Hypothalamus (tissue), 51 donors: ENCODE measurements at regions not wholly inside any gene's neighbourhood (a gene's known extent, or its start where the extent isn't known, plus 50 kb on each side); places are given as distances from the start of the nearest gene placed in this dataset.
"Not testable (repeated sequence)": the region's sequence is repeated elsewhere in the genome, so short reads cannot be mapped to it uniquely, and the experiment has no call there.

Source experiments
- DNase-seq, 51 donors: peaks; one replicate each; lab custom pipeline; 2025; lab: John Stamatoyannopoulos, UW

DNA sequence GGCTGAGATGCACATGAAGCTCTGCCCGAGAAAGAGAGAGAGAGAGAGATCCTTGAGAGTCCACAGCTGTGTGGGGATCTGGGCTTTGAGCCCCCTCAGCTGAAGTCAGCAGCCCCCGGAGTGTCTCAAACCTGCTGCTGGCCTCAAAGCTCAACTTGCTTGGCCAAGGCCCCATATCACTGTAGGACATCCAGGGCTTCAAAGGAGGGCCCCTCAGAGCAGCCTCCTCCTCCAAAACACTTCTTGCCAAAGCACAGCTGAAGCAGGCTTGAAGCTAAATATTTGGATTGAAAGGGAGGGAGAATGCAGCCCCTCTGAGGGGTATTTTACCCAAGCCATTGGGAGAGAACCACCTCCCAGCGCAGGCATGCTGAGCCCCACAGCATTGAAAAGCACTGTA, 357.6 kb downstream of the OSR1 start:
- no peak for DNase-seq

DNA sequence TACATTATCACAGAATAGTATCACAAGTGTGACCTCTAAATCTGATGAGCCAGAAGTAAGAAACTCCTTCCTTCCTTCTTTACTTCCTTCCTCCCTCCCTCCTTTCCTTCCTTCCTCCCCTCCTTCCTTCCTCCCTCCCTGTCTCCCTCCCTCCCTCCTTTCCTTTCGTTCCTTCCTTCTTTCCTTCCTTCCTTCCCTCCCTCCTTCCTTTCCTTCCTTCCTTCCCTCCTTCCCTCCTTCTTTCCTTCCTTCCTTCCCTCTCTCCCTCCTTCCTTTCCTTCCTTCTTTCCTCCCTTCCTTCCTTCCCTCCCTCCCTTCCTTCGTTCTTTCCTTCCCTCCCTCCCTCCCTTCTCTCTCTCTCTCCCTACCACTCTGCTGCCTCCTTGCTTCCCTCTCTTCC, 359.2 kb downstream of the OSR1 start:
- no peak for DNase-seq

DNA sequence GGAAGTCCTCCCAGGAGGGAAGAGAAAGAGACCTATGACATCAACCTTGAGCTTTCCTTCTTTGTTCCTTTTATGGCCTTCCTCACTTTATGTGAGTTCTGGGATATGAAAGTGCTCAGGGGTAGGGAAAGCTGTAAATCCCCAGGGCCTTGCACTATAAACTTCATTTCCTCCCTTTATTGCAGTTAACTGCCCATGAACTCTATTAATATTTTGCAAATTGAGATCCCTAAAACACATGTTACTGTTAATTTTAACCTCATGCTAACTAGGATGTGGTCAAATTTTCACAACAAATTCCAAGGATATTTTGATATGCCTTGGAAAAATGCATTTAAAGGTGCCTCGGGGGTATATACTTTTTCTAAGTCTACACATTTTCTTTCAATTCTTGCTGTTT, 359.9 kb downstream of the OSR1 start:
- no peak for DNase-seq

DNA sequence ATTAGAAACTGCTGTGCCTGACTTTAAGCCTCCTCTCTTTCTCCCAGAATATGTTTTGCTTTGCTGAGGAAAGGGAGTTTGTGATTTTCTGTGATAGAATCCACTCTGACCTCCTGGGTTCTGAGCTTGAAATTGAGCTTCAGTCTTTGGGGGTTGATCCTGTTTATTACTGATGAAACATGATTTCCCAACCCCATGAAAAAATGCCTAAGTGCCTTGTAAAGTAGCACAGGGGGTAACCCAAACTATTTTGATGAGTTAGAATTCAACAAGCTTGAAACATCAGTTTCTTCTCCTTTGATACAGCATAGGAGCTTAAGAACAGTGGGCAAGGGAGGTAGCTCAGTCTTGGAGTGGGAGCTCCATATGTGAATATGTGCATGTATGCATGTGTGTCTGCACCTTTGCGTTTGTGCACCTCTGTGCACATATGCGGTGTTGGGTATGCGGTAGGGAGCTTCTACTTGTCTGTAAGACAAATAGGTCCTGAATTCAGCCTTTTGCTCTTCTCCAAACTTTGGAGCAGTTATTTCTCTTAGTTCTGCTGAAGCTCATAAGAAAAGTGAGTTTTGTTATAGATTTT, 364.6 kb downstream of the OSR1 start:
- no peak for DNase-seq

DNA sequence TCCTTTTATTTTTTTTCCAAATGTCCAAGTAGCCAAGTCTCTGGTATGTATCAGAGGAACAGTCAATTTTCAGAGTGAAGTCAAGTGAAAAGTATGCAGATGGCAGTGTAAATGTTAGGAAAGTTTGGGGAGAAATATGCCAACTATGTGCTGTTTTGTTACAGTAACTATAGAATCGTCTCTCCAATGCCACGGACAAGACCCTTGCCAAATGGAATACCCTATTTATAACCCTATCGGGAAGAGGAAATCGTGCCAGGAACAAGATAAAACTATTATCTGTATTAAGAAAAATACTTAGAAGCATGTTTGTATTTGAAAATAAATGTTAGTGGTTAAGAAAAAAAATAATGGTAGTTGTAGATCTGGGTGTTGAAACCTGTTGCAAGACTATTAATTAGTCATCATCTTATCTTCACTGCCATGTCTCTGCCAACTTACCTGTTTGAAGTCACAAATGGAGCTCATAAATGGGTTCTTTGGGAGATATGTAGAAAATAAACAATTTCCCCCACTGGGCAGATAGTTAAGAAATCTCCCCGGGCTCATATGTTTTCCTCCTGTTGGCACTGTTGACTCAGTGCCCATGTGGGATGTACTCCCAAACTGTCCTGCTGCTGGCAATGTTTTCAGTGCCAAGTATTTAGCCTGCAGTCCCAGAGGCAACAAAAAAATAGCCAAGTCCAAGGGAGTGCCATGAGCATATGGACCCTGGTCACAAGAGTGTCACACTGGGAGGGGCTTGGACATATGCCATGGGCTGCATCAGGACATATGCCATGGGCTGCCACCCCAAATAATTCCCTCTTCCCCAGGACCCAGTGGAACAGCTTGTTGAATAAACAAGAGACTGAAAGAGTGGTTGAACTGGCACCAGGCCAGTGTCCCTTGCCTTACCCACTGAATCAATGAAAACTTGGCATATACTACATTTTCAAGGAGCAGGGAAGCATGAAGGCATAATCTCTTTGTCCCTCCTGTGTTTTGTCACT, 366.9 kb downstream of the OSR1 start:
- DNase-seq, result peak in 27 of 51 donors; percentile 1 to 51 (median 11)

DNA sequence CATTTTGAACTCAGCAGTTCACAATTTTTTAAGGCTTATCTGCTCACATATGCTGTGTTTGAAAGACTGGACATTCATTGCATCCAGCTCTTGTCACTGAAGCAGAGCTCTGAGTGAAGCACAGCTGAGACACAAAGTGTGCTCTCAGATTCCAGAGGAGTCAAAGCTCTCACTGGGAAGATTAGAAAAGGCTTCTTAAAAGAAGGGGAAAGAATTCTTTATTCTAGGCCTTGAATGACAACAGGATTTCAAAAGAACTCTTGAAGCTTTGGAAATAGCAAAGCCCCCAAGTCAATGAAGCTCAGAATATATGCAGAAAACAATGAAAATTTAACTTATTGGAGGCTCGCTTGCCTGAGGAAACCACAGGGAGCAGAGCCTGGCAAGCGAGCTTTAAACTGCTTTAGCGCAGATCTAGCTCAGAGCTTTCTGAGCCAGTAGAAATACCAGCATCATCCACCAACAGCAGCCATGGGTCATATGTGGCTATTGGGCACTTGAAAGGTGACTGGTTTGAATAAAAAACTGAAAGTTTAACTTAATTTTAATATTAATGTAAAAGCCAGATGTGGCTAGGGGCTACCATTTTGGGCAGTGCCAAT, 369.7 kb downstream of the OSR1 start:
- no peak for DNase-seq

DNA sequence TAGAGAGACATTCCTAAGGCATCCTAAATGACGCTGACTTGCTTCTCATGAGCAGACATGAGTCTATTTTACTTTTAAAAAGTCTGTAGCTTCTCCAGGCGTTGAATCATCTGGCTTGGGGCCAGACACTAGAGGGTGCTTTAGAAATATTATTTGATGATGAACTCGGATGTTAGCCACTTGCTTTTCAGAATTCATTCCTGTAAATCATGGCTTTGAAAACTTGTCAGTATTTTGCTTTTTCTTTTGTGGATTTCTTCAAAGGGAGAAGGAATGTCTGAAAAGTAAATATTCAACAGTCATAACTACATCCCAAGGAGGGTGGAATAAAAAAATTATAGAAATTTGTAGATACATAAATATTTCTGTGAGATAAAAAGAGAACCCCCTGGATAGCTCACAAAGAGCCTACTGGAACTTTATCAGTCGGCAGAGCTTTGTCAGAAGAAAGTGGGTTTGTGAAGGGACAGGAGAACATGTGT, 370.8 kb downstream of the OSR1 start:
- peak in 25 of 51 donors; percentile 1 to 52 (median 12) for DNase-seq

DNA sequence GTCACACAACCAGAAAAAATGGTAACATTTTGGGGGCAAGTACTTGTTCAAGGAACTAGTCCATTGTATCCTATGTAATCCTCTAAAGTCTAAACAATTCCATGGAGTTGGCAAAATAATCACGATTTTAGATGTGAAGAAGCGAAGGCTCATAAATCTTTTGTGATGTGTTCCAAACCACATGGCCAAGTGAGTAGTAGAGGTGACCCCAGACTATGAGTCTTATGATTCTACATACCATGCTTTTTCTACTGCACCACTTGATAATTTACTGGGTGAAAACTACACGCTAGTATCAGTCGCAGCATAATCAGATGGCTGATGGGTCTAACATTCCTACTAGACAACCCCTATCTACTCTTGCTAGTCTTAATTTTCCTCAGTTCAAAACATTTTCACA, 371.4 kb downstream of the OSR1 start:
- no peak for DNase-seq

DNA sequence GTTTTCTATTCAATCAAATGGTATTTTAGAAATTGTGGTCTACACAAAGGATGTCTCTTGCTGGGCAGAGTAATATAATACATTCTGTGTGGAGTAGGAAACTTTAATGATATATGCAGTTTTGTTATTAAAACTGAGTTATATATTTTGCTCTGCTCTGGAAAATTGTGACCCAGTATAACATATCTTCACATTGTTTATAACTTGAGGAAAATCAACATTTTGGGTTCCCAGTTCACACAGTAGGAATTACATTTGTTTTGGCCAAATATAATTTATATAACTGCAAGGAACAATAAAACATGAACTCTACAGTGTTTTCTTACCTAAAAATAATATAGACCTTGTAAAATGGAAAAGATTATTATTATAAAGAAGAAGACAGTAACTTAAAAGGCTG, 372.4 kb downstream of the OSR1 start:
- no peak for DNase-seq

DNA sequence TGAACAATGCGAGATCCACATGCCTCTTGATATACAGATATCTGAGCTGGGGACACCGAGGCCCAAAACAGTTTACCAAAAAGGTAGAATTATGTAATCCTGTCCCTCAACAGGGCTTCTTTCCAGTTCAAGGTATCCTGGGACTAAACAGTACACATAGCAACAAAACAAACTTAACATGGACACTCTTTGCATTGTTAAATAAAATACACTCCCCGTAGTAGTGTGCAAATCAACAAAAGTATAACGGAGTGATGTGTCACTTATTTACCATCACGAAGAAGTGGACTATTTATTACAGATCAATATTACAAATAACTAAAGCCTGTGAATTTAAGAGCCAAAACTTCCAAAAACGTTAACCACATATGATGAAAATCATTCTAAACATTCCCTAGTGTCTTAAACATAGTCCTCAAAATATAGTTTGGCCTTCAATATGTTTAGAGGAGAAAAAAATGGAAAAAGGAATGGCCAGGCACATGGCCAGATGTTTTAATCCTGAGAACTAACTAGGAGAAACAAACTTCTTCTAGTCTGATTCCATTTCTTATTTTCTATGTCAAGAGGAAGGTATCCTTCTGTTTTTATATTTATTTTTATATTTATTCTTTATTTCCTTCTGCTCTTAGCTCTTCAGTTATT, 377.5 kb downstream of the OSR1 start:
- no peak for DNase-seq

DNA sequence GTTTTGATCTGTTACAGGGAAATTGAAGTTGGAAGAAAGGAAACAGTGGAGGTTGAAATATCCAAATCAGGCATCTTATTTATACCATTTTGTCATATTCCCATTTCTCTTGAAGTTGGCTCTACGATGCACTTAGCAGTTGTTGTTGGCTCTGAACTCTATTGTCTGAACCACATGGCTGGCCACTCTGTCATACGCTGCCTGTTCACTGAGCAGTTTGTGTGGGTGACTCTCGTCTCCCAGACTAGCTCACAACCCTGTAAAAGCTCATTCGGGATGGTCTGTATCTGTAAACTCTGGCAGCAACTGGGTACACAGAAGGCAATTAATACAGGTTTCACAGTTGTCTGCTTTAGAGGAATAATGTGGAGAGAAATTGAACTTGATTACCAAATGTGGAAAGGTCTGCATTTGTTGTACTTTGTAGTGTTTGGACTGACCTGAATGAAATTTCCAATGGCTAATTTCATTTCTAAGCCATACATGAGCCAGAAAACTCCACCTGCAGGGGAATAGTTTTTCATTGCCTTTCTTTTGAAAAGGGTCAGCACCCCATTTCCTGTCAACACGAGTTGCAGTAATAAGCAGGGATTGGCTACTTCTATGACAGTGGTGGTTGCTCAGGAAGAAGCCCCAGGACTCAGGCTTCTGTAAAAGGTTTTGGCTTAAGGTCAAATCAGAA, 378.2 kb downstream of the OSR1 start:
- DNase-seq, result no peak

DNA sequence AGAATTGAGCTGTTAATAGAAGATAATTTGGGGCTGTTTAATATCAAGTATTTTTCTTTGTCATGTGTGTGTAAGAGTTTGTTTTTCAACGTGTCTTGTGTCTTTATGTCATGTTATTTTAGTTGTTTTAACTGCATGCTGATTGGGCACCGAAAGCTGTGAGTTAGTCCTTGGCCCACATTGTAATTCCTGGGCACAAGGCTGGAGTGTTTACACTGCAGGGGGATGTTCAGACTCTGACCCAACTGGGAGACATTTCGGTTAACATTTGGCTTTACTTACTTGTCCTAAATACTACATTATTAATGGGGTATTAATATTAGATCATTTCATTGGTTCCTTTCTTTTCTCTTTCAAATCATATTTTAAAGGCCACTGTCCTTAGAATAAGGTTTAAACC, 381.0 kb downstream of the OSR1 start:
- no peak for DNase-seq

DNA sequence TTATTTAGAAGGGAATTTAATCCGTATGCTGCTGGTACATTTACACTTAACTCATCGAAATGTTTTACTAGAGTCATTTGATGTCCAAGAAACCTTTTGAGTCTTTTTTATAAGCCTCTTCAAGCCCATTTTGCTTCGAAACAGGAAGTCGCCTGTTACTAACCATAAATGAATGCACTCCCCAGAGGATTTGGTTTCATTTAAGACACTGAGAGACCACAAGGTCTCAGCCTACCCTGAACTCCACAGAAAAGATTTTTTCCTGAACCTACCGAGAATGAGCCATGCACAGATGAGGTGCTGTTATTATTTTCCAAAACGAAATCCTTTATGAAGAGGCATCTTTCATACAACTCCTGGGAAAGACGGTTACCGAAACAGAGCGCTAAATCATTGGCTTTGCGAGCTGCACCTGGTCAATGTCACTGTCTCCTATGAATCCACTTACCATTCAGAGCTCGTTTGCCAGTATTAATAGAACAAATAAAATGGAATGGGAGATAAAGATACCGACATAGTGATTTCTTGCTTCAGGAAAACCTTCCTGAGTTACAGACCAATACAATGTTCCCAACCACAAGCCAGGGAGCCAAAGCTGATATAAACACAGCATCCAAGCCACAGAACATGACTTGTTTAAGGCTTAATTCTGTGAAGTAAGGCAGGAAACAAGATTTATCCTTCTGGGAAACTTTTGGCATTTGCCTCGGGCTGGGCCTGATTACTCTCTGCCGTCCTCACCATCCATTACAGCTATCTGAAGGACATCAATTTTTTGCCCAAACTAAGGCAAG, 382.1 kb downstream of the OSR1 start:
- no peak for DNase-seq

DNA sequence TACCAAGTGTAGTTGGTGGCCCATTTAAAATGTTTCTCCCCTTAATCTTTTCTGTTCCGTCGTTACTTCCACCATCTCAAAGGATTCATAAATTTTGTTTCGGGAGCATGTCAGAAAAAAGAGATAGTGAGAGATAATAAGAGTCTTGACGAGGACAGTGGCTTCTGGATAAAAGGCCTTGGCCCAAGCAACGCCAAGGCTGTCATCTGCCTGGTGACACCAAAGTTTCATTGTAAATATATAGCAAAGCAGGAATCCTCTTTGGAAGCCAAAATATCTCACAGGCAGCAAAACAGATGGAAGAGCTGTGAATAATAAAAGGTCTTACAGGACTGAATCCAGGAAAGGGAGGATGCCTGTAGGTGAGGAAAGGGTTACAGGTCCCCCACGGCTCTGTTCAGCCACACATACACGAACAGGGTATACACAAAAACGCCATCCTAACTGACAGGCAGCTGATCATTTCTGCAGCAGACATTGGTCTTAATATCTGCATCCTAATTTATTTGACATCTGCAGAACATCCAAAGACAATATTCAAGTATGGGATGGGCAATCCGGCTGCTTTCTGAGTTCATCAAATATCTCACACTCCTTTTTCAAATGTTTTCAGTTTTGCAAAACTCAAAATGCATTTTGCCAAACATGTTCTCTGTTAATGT, 382.8 kb downstream of the OSR1 start:
- no peak for DNase-seq

DNA sequence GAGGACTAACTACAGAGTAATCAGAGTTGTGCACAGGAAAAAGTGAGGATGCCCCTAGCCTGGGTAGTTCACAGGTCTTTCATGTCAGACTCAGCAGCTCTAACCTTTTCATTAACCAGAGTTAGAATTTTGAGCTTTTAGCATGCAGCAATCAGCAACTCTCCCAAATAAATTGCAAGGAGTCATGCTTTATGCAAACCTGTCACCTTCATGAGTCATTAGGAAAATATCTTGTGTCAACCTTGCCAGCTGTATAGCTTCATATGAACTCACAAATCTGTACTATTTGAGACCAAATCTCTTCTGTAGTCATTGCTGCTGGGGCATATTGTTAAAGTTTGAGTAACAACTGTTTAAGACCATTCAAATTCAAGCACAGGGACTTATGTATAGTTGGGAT, 382.3 kb upstream of the NT5C1B start:
- no peak for DNase-seq

DNA sequence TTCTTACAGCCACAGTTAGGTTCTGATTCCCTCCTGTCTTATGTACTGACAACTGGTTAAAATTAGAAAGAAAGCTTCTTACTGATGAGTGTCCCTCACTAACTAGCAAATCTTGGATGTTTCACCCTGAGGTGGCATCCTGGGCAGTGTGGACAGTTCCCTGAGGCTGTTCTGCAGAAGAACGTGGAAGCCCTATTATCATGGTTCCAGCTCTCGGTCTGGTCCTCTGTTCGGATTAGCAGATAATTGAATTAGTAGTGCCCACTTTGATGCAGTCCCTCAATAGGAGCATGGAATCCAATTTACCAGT, 381.7 kb upstream of the NT5C1B start:
- DNase-seq, result no peak

DNA sequence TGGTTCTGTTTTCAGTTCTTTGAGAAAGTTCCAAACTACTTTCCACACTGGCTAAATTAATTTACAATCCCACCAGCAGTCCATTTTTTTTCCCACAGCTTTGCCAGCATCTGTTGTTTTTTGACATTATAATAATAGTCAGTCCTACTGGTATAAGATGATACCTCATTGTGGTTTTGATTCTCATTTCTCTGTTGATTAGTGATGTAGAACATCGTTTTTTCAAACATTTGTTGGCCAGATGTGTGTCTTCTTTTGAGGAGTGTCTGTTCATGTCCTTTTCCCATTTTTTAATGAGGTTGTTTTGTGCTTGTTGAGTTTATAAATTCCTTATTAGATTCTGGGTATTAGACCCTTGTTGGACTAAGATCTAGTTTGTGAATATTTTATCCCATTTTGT, 376.8 kb upstream of the NT5C1B start:
- no peak for DNase-seq

DNA sequence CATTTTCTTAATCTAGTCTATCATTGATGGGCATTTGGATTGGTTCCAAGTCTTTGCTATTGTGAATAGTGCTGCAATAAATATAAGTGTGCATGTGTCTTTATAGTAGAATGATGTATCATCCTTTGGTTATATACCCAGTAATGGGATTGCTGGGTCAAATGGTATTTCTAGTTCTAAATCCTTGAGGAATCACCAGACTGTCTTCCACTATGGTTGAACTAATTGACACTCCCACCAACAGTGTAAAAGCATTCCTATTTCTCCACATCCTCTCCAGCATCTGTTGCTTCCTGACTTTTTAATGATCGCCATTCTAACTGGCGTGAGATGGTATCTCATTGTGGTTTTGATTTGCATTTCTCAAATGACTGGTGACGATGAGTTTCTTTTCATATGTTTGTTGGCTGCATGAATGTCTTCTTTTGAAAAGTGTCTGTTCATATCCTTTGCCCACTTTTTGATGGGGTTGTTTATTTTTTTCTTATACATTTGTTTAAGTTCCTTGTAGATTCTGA, 374.4 kb upstream of the NT5C1B start:
- DNase-seq, result not testable (repeated sequence)

DNA sequence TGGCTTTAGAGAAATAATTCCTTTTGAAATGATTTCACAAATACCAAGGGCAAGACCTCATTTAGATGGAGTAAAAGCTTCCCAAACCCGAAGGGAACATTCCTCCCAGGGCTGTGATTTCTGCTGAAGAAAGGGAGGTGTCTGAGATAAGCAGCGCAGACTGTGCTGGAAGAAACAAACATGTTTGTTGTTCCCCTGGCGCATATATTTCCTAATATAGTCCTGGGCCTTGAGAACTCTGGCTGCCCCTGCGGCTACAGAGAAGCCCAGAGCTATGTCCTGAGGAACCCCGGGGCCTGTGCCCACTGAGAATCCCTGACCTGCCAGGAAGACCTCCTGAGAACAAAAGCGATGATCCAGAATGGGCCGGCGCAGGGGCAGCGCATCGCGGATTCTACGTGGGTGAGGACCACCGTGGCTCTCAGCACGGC, 372.6 kb upstream of the NT5C1B start:
- no peak for DNase-seq
